MM.1S (cell line): ENCODE measurements at regions not wholly inside any gene's neighbourhood (a gene's known extent, or its start where the extent isn't known, plus 50 kb on each side); places are given as distances from the start of the nearest gene placed in this dataset.

Experiments used
- CTCF ChIP-seq: fragments of 300-600 bp; sonication (generic); IDR thresholded peaks from 2 replicates; pipeline ENCODE4 v1.5.1; 2016; ENCODE audit warnings: antibody characterized with exemption, low read length, mixed read lengths
- EZH2 ChIP-seq: fragments of 300-600 bp; sonication (generic); optimal IDR thresholded peaks from 2 replicates; pipeline ENCODE3; 2017; ENCODE audit warnings: low read depth, mild to moderate bottlenecking, antibody characterized with exemption, low read length, mixed read lengths

- TF ChIP-seq CTCF (no peak), EZH2 (no peak)
Observed at GRCh38 chr12:40511341-40511740, 180.9 kb upstream of the CNTN1 start.
